GM18517 (cell line): ENCODE measurements at regions not wholly inside any gene's neighbourhood (a gene's known extent, or its start where the extent isn't known, plus 50 kb on each side); places are given as distances from the start of the nearest gene placed in this dataset.

ENCODE experiments used
- ATAC-seq: cut with Tn5 transposase; IDR thresholded peaks from one replicate; pipeline ENCODE4 v1.9.1; 2021; ENCODE audit warnings: mild to moderate bottlenecking, moderate library complexity; ENCODE audit not compliant: unreplicated experiment

DNA sequence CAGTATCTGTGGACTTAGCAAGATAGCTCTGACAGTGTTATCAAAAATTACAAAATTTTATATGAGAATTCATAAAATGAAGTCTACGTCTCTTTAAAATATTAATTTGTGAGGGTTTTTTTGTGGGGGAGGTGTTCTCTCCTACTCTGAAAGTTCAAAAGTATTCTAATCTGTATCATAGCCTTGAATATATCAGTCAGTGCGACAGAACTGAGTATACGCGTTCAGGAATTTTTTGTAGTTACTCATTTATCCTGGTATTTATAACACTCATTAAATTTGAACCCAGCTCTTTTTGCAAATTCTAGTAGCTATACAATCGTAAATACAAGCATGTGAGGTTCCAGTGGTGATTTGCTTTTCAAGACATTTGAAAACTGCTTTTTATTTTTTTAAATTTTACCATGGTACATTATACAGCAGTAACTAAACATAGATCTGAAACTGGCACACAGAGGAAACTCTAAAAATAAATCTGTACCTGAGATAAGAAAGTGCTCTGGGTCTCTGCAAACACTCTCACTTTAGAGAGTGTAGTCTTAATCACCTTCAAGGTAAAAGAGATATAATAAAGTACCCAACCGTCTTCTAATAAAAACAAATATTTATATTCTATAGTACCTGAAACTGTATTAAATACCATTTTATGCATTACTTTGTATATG is 178.4 kb upstream of the ADAMTS5 start:
- no peak for ATAC-seq

DNA sequence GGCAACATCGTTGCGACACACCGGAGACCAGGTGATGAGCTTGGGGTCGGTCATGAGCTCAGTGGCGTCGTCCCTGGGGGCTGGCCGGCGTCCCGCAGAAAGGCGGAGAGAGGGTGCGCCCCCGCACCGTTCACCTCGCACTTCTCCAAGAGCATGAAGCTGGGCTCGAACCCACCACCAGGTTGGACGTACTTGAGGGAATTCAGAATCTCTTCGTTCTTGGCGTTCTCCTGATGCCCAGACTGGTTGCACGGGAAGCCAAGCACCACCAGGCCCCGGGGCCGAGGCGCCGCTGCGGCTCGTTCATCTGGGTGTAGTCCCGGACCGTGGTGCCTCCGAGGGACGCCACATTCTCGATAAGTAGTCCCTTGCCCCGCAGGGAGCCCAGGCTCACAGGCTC is 176.6 kb upstream of the ADAMTS5 start:
- ATAC-seq, result no peak

DNA sequence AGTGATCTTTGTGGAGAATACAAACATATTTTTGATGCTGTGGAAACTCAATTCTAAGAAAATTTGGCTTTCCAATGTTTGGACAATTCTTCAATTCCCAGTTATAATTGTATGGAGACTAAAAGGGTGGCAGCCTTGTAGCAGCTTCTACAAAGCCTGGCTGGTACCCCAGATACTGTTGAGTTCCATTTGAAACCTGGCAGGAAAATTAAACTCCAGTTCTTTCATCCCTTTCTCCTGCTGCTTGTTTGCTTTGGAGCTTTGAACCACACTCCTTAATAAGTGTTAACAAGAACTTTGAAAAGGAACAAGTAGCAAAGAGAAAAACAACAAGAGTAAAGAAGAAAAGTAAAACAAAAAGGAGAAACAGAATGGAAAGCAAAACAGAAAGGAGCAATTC is 172.6 kb upstream of the ADAMTS5 start:
- ATAC-seq, result no peak

DNA sequence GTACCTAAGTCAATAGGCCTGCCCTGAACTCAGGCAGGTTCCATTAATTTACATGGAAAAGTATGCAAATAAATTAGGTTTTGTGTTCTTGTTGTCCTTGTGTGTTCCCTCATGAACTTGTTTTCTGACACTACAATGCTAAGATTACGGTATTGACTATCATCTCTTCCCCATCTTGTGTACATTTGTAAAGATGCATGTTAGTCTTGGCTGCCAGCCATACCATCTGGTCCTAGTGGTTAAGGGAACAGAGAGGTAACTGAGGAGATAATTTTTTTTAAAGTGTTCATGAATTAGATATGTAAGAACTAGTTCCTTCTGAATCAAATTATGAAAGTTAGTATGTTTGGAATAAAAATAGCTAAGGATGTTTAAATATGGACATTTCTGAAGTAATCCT is 167.6 kb upstream of the ADAMTS5 start:
- no peak for ATAC-seq

DNA sequence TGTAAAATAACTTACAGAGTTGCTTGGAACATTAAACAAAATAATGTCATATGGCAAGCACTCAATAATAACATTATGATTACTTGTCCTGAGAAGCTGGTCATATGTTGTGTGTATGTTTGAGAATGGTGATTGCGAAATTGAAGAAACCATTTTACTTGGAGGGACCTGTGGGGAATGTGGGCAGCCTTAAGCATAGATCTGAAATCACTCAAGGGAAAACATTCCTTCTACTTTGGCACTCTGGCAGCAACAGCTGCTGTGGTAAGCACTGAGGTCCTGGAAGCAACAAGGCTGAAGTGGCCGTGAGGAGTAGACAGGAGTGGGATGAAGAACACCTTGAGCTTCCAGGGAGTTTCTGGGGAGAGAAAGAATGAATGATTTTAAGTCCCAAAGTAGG is 165.4 kb upstream of the ADAMTS5 start:
- no peak for ATAC-seq

DNA sequence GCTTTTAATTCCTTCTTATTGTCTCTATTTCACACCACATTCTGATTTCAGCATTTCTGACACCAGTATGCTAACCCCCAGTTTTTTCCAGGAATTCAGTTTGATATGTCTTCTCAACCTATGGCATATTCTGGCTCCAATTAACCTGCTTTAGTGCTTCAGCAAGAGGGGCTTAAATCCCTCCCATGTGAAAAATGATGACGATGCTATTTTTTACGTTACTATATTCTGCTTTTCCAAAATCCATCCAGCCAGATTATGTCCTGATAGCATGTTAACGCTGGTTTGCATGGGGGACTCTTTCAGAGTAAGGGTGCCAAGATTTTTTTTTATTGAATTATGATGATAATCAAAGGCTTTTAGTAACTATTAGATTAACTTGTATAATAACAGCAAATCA is 163.3 kb upstream of the ADAMTS5 start:
- ATAC-seq, result no peak

DNA sequence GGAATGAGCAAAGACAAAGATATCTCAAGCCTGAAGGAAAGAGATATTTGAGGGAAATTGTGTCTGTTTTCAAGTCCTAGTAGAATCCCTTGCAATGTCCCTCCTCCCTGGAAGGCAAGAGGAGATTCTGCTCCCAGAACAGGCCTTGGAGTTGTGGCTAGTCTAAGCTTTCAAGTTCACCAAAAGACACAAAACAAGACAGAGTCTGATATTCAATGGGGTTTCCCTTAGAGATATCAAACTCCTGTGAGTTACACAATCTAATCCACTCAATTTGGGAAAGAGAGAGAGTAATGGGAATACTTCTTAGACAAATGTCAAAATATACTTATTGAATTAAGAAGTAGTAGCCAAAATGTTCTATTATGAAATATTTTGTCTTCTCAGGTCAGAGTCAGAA is 162.8 kb upstream of the ADAMTS5 start:
- ATAC-seq, result no peak

DNA sequence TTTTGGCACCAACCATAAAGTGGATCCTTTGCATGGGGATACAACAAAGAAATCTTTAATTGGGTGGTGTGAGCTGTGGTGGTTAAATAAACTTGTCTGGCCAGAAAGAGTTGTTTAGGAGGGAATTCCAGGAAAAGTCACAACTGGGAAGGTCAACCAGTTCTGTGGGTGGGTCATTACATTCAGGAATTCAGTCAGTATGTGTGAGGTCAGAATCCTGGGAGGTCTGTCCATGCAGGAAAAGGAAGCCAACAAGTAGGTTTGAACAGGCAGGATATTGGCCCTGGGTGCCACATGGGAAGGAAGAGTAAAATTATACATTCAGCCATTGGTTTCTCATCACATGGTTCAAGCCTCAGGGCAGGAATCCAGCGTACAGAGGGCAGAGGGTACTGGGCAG is 162.3 kb upstream of the ADAMTS5 start:
- no peak for ATAC-seq

DNA sequence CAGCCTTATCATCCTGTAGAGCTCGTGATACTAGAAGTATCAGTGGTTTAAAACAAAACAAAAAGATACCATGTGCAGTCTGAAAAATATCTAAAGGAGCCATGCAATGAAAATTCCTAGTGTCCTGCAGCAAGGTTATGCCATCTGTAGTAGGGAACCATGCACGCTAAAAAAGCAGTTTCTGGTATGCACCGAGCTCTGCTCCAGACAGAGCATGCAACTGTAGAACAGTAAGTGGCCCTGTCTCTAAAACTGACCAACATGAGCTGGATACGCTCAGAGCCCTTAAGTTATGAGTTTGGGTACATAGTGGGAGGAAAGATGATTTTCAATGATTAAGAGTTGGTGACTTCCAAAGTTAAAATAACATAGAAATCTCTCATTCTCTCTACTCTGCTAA is 159.3 kb upstream of the ADAMTS5 start:
- no peak for ATAC-seq

DNA sequence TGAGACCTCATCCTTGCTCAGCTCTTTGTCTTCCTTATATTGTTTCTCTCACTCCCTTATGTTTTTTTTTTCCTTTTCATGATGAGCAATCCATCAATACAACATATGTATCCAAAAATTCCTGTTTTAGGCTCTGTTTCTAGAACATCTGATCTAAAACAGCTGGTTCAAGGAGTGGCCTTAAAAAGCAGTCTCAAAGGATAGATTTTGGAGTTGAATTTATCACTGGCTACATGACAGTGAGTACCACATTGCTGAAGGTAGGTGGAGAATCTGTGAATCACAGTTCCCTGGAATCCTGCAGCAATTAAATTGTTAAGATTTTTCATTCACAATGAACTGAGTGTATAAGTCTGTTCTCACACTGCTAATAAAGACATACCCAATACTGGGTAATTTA is 155.8 kb upstream of the ADAMTS5 start:
- ATAC-seq, result no peak

DNA sequence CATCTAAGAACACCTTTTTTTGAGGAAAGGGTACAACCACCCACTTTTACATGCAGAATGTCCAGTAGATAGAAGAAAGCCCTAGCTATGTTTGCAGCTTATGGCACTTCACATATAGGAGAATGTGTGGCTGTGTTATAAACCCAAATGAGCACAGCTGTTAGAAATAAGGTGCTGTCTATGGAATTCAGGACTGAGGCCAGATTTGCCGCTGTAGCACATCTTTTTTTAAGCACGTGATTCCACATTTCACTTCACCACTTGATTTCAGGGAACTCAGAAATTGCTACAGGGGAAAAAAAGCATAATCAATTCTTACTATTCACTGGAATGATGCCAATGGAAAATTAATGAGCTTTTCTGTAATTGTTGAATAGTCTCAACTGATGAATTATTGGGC is 147.2 kb upstream of the ADAMTS5 start:
- ATAC-seq, result no peak

DNA sequence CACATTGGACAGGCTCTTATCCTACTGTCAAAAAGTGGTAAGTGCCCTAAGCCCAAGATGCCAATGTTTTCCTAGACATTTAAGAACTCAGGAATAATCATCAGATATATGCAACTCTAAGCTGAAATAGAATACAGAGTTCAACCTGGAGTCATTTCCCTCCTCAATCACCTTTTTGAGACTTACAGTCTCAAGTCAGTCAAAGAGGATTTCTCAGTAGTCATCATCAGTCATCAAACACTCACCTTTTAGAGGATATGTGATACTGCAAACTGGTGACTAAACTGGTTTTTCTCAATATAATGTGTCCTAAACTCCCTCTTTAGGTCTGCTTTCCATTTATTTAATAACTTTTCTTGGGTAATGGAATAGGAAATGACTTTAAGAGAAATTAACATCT is 145.3 kb upstream of the ADAMTS5 start:
- ATAC-seq, result no peak

DNA sequence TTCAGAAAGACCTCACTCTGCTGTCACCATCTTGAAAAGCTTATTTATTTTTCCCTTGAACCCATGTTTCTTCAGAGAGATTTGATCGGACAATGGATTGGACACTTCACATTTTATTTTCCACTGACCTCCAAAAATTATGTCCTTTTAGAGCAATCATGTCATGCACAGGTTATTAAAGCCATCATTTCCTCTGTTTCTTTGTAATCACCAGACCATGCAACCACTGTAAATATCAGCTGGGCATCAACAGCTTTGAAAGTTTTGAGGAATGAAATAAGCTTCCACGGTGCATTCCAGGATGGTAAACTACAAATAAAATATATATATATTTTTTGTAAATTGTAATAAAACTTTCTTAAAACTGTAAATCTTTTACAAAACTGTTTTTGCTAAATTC is 144.1 kb upstream of the ADAMTS5 start:
- no peak for ATAC-seq

DNA sequence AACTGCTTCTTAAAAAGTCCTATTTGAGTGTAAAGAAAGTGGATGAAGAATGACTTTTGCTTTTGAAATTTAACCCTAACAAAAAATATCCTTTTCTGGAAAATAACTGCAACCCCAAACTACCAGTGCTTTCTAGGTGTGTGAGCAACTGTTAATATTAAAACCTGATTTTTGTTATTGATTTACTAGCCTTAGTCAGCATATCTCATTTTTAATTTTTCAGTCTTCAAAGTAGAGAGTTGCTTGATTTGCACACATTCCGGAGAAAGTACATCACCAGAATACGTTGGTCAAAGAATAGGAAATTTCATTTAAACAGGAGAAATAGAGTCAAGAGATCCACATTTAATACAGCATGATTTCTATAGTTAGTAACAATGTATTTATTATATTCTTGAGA is 141.8 kb upstream of the ADAMTS5 start:
- ATAC-seq, result no peak

DNA sequence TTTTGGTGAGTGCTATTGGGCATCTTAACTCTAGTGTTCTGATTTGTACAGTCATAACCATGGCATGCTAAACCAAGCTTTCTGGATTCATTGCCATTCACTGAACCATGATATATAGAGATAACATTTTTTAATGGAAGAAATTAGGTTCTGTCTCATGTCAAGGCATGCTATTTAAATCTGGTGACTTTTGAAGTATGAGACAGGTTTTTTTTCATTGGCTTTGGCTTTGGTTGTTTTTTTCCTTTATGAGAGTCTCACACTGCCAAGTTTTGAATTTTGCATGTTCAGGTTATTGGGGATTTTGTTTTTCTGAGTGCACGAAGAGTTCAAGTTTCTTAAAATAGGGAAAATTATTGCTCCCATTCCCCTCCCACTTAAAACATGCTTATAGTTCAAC is 141.3 kb upstream of the ADAMTS5 start:
- ATAC-seq, result no peak

DNA sequence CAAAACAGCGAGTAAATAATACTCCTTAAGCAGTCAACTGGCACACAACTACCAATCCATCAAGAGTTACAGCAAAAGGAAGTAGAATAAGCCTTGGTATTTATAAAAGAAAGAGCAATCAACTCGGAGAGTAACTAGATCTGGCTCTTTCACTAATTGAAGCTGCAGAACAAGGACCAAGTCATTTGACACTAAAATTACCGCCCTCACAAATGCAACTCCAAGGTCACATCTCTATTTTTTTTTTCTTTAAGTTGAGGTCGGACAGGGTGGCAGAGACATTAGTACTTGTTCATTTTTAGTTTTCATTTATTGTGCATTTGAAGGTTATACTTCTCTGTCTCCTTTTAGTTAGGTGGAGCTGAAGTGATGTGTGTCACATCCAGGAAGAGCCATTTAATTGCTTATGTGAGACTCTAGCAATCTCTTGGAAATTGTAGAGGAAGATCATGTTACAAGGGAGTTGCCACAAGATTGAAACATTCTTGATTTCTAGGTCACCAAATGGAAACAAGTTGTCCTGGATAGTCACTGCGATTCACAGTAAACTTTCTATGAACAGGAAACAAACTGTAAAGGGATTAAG is 138.1 kb upstream of the ADAMTS5 start:
- ATAC-seq, result no peak

DNA sequence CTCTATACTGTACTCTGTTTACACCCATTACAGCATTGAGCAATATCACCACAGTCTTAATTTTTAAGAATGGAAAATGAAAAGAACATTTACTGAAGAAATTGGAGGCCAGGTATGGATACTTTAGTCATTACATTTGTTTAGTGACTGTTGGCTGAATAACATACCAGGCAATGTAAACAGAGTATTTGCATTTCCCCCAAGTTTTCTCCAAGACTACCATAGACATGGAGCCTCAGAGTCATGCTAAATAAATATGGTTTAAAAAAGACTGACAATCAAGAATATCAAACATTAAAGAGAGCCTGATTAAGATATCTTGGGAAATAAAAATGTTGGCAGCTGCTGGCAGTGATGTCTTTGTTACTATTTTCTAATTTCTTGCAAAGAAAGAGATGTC is 136.9 kb upstream of the ADAMTS5 start:
- ATAC-seq, result no peak

DNA sequence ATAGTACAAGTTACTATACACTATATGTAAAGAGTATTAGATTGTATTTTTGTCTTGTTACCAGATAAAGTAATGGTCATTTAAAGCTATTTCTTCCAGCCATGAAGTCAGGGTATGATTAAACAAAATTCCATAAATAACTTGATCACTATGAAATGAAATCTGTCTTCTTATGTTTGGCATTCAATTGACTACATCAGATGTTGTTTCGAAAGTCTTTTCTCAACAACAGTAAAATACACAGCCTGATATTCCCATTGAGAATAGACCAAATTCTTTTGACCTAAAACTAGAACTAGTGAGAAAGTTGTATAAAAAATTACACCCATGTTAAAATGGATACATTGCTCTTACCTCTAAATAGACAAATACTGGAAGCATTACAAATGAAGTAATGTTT is 134.6 kb upstream of the ADAMTS5 start:
- ATAC-seq, result no peak

DNA sequence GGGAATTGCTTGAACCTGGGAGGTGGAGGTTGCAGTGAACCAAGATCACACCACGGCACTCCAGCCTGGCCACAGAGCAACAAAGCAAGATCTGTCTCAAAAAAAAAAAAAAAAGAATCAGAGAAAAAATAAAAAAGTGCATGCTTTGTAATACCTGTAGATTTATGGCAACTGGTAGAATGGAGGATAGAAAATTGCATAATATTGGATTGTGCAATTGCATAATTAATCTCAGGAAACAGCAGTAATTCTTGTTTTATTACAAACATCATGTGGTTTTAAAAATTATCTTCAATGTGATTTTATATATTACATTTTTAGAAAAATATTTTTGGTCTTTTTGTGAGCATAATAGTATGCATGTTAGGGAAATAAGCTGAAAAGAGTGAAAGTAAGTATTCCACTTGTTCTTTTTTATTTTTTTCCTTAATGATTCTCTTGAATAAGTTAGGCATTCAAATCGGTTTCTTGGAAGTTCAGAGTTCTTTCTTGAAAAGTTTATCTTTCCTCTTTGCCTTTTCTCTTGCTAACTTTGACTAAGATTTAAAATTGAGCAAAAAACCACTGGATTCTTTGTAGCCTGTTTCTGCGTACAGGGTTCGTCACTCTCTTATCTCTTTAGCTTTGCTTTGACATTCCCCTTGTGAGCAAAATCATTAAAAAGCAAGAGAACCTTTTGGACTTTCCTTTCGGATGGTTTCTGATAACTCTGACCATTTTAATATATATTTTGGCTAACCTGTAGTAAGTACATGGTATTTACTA is 127.5 kb upstream of the ADAMTS5 start:
- no peak for ATAC-seq

DNA sequence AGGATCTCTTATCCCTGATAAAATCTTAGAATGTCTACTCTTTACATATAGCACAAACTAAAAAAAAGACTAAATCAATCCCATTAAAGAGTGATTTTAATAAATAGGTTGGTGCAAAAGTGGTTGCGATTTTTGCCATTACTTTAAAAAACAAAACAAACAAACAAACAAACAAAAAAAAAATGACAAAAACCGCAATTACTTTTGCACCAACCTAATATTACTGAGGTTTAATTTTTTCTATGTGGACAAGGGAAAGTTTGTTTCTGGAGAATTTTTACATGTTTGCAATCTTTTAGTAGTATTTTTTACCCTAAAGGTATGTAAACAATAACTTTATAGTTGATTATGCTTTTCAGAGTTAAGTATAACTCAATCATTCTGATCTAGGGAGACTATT is 119.7 kb upstream of the ADAMTS5 start:
- no peak for ATAC-seq

DNA sequence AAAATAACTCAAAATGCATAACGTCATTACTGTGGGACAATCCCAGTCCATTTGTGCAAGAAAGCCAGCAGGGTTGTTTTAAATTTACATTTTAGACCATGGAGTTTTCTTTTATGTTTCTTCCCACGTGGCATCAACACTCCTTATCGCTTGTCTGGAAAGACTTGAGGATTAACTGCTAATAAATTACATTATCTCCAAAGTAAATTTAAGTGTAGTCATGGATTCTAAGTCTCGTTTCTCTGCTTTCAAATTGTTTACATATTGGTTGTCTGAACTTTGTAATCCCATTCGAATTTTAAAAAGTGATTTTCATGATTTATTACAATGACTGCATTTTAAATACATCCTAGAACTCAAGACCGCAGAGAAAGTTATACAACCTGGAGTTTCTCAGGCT is 119.3 kb upstream of the ADAMTS5 start:
- no peak for ATAC-seq

DNA sequence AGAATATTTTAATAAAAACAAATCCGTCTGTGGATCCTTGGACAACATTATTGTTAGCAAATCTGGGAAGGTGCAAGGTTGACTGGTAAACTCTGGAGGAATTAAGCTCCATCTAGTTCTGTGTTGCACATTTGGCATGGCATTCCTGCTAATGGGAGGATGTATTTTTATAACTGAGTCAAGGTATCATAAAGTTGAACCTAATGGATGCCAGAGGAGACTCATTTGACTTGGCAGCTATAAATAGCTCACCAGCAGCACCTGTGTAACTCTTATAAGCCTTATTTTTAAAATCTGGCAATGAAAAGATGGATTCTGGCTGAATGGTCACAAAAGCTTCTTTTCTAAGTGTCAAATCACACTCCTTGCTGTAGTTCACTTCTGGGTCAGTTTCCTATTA is 118.5 kb upstream of the ADAMTS5 start:
- no peak for ATAC-seq

DNA sequence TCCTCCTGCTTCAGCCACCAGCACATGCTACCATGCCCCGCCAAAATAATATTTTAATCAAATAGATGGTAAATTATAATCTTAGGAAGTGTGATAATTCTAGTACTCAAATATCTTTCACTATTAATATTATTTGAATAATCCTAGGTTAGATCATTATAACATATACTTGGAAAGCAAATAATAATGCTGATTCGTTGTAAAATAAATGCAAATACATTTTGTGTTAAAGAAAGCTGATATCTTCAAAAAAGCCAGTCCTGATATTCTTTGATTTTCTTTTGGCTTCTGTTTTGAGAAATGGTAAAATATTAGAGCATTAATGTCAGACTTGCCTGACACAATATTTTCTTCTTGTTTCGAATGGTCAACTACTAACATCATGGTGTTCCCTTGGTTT is 116.3 kb upstream of the ADAMTS5 start:
- no peak for ATAC-seq
